ENCODE measurements at regions not wholly inside any gene's neighbourhood (a gene's known extent, or its start where the extent isn't known, plus 50 kb on each side); places are given as distances from the start of the nearest gene placed in this dataset.

GRCh38 chr4:36493251-36493650 lies 211.8 kb downstream of the DTHD1 start:
- DNase-seq (ENCODE audit: low read depth): no peak

GRCh38 chr4:36494016-36494415 lies 212.6 kb downstream of the DTHD1 start:
- no peak for DNase-seq (ENCODE audit: low read depth)

GRCh38 chr4:36494747-36495146 lies 213.3 kb downstream of the DTHD1 start:
- DNase-seq (ENCODE audit: low read depth): no peak

GRCh38 chr4:36502350-36502749 lies 220.9 kb downstream of the DTHD1 start:
- no peak for DNase-seq (ENCODE audit: low read depth)

- DNase-seq (ENCODE audit: low read depth): no peak
Observed at GRCh38 chr4:36508394-36508793, 227.0 kb downstream of the DTHD1 start.

- no peak for DNase-seq (ENCODE audit: low read depth)
Observed at GRCh38 chr4:36509845-36510244, 228.4 kb downstream of the DTHD1 start.

GRCh38 chr4:36511785-36512184 lies 230.4 kb downstream of the DTHD1 start:
- no peak for DNase-seq (ENCODE audit: low read depth)

GRCh38 chr4:36516522-36517095 lies 235.2 kb downstream of the DTHD1 start:
- no peak for DNase-seq (ENCODE audit: low read depth)

GRCh38 chr4:36523182-36523581 lies 241.8 kb downstream of the DTHD1 start:
- DNase-seq (ENCODE audit: low read depth): no peak

- DNase-seq (ENCODE audit: low read depth): no peak
Observed at GRCh38 chr4:36532670-36533379, 251.4 kb downstream of the DTHD1 start.

GRCh38 chr4:36533944-36534343 lies 252.5 kb downstream of the DTHD1 start:
- DNase-seq (ENCODE audit: low read depth): no peak

- no peak for DNase-seq (ENCODE audit: low read depth)
Observed at GRCh38 chr4:36547383-36547782, 266.0 kb downstream of the DTHD1 start.

- DNase-seq (ENCODE audit: low read depth): no peak
Observed at GRCh38 chr4:36549252-36549651, 267.8 kb downstream of the DTHD1 start.

GRCh38 chr4:36549992-36550391 lies 268.6 kb downstream of the DTHD1 start:
- DNase-seq (ENCODE audit: low read depth): no peak

- DNase-seq (ENCODE audit: low read depth): no peak
Observed at GRCh38 chr4:36551697-36552214, 270.3 kb downstream of the DTHD1 start.

- DNase-seq (ENCODE audit: low read depth): no peak
Observed at GRCh38 chr4:36553029-36553428, 271.6 kb downstream of the DTHD1 start.

- no peak for DNase-seq (ENCODE audit: low read depth)
Observed at GRCh38 chr4:36553453-36553852, 272.0 kb downstream of the DTHD1 start.

- DNase-seq (ENCODE audit: low read depth): no peak
Observed at GRCh38 chr4:36556984-36557383, 275.6 kb downstream of the DTHD1 start.

GRCh38 chr4:36568575-36568974 lies 287.2 kb downstream of the DTHD1 start:
- no peak for DNase-seq (ENCODE audit: low read depth)

GRCh38 chr4:36573441-36573840 lies 292.0 kb downstream of the DTHD1 start:
- DNase-seq (ENCODE audit: low read depth): no peak

GRCh38 chr4:36574816-36575215 lies 293.4 kb downstream of the DTHD1 start:
- no peak for DNase-seq (ENCODE audit: low read depth)

GRCh38 chr4:36582198-36582597 lies 300.8 kb downstream of the DTHD1 start:
- DNase-seq (ENCODE audit: low read depth): no peak

GRCh38 chr4:36587909-36588472 lies 306.6 kb downstream of the DTHD1 start:
- no peak for DNase-seq (ENCODE audit: low read depth)

Data from activated gamma-delta T cell treated with anti-CD3 and anti-CD28 coated beads, Interleukin-2, amount 50 U/mL, for 16 hours (primary cell).